ENCODE measurements at regions not wholly inside any gene's neighbourhood (a gene's known extent, or its start where the extent isn't known, plus 50 kb on each side); places are given as distances from the start of the nearest gene placed in this dataset.

- DNase-seq: no peak
These were observed 126.7 kb upstream of the PWP1 start for GRCh38 chr12:107558816-107559382.

- DNase-seq: no peak
These were observed 125.3 kb upstream of the PWP1 start for GRCh38 chr12:107560165-107560898.

DNA sequence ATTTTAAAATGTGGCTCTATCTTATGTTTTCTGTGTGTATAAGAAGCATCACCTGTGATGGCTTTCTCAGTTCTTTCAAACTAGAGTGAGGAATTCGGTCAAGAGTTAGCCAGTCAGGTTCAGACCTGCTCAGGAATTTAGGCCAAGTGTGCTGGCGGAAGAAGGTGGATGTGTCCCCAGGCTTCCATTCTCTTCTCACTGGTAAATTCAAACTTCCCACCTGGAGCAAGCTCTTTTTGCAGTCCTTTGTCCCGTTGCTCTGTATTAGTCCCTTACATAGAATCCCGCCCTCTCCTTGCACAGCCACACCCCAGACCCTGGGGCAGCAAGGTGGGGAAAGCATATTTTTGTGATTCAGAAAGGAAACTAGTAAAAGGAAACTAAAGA lies 124.7 kb upstream of the PWP1 start:
- DNase-seq: no peak

- DNase-seq: no peak
These were observed 120.7 kb upstream of the PWP1 start for GRCh38 chr12:107564946-107565345.

DNA sequence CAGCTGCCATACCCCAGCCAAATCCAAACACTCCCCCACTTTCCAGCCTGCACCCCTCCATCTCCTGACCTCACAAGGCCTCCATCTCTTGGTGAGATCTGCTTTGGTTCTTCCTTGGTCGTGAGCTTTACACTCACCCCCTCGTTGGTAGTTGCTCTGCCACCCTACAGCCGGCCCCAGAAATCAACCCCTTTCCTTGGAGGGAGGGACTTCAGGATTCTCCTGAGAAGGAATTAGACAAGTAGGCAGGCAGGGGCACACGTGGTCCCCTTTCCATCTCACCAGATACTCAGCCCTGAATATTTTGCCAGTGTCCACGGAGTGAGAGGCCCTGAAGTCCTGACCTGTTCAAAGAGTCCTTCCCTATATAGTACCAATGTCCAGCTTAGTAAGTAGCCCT lies 120.0 kb upstream of the PWP1 start:
- DNase-seq: no peak

- DNase-seq: no peak
These were observed 117.6 kb upstream of the PWP1 start for GRCh38 chr12:107567876-107568619.

DNA sequence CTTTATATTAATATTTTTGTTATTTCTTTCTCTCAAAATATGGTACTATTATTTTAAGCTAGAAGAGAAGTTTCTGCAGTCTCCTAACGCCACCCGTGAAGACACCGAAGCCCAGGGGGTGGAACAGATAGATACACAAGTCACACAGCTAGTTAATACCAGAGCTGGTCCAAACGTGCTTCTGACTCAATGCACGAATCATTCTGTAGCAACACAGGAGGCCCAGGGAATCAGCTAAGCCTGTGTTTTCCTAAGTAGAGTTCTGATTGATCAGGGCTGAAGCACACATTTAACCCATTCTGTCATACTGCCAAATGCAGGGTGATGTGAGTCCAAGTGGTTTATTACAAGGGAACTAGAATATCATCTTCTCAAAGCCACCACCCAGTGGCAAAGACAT lies 116.9 kb upstream of the PWP1 start:
- DNase-seq: no peak

- no peak for DNase-seq
These were observed 114.9 kb upstream of the PWP1 start for GRCh38 chr12:107570721-107571120.

DNA sequence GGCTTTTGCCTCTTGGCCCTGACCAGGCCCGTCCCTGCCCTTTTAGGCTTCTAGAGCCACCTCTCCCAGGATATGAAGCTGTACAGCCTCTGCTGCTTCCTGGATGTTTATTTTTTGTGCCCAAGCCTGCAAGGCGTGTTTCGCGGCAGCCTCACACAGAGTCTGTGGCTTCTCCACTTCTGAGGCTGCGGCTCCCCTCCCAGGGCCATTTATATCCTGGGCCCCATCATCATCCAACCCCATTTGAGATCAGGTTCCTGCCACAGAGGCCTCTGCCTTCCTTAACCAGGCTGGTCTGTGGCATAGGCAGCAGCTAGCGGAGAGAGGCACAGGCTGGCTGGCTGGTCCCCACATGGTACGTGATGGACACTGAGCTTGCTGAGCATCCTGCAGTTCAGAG lies 114.1 kb upstream of the PWP1 start:
- DNase-seq: no peak

- no peak for DNase-seq
These were observed 110.9 kb upstream of the PWP1 start for GRCh38 chr12:107574691-107575090.

GRCh38 chr12:107580750-107581618 lies 104.6 kb upstream of the PWP1 start:
- DNase-seq: no peak

GRCh38 chr12:107581619-107582015 lies 104.0 kb upstream of the PWP1 start:
- DNase-seq: no peak

GRCh38 chr12:107583551-107583950 lies 102.0 kb upstream of the PWP1 start:
- DNase-seq: no peak

- no peak for DNase-seq
These were observed 101.0 kb upstream of the PWP1 start for GRCh38 chr12:107584563-107584962.

- no peak for DNase-seq
These were observed 99.2 kb upstream of the PWP1 start for GRCh38 chr12:107586256-107586970.

- no peak for DNase-seq
These were observed 95.2 kb upstream of the PWP1 start for GRCh38 chr12:107590413-107590812.

DNA sequence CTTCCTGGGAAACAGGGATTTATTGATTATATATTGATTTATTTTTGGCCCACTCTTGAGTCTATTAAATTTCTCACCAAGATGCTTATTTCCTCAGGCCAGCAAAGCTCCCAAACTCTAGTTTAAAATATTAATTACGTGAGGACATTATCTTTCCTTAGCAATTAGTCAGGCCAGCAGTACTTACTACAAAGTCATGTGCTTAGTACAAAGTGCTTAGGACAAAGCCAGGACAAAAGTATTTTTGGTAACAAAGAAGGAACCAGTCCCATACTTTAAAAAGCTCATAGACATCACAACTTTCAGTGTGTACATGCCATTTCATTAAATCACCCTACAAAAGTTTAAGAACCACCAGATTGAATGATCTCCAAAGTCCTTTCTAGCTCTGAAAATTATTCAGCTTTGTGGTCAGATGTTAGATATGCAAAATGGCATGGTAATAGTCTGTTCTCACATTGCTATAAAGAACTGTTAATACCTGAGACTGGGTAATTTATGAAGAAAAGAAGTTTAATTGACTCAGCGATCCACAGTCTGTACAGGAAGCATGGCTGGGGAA lies 94.7 kb upstream of the PWP1 start:
- no peak for DNase-seq

DNA sequence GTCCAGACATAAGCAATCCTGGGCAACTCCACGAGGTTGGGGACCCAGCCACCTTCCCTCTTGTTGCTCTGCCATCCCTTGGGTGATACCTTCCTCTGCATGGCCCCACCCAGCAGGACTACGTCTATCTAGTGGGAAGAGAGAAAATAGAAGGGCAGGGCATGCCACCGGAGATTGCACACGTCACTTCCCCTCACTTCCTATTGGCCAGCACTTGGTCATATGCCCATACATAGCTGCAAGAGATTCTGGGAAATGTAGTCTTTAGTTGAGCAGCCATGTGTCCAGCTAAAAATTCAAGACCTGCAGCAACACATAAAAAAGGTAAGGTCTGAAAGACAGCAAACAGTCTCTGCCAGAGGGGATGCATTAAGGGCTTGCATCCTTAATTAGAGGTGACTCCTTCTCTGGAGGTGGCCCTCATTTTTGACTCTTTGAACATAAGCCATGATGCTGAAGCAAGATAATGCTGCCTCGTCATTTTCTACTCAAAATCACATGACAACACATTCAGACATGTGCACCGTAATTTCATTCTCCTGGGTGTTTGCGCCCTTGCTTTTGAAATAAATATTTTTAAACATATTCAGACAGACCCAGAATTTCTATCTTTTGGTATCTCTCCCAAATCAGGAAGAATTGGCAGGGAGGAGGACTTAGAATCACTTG lies 91.8 kb upstream of the PWP1 start:
- no peak for DNase-seq

DNA sequence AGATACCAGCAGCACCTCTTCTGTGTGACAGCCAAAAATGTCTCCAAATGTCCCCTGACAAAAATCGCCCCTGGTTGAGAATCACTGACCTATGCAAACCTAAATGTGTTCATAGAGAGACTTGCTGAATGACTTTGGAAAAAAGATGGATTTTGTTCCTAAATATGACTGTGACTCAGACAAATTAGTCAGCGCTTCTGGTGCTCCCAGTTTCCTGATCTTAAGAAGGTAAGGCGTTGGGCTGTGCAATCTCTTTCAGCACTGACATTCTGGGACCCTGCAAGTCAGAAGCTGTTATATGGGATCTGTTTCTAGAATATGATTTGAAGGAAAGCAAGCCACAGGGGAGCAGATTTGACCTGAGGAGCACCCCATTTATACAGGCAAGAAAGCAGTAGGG lies 90.6 kb upstream of the PWP1 start:
- no peak for DNase-seq

DNA sequence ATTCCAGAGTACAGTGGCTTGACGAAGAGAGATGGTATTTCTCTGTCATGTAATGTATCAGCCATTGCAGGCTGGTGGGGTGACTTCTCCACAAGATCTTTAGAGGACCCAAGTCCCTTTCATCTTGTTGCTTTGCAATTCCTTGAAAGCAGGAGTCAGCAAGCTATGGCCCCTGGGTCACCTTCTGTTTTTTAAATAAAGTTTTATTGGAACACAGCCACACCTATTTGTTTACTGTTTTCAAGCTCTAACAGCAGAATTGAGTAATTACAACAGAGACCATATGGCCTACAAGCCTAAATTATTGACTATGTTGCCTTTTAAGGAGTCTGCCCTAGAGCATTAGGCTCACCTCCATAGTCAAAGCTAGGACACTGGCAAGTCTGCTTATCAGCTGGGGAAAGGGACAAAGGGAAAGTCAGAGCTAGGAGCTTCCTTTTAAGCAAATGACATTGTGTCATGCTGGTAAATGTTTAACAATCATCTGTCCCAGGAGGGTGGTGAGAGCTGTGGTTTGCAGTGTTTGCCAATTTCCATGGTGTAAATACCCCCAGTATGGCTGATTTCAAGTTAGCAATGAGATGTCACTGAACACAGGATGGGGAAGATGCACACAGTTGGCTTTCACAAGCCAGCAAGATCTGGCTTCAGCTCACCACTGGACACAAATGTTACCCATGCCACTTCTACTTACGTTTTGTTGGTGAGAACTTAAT lies 87.7 kb upstream of the PWP1 start:
- DNase-seq: no peak

DNA sequence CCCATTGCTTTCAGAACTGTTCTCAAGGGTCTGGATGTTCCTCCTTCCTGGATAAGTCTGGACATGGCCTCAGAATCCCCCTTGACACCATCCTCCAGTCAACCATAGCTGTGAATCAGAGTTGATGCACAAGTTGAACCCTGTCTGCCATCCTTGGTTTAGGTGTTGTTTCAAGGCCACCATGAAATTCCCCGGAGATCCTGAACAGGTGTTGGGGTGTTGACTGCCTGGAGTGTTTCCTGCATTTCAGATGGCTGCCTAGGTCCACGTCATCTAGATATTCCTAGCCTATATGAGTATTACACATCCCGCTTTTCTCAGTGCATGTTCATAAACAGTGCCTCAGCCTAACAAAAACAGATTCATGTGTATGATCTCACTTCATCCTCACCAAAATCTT lies 86.7 kb upstream of the PWP1 start:
- no peak for DNase-seq
